Loucy (cell line): ENCODE measurements at regions not wholly inside any gene's neighbourhood (a gene's known extent, or its start where the extent isn't known, plus 50 kb on each side); places are given as distances from the start of the nearest gene placed in this dataset.

Experiments used
- H2AFZ ChIP-seq: fragments of 200-600 bp; sonication (generic); 2 replicates; pipeline ENCODE4 v1.6.0; 2016; ENCODE audit warnings: antibody characterized with exemption, mild to moderate bottlenecking, low read length, moderate library complexity
- H3F3A ChIP-seq: fragments of 200-600 bp; 2 replicates; pipeline ENCODE4 v1.6.0; 2016; ENCODE audit warnings: antibody characterized with exemption, low read depth, mild to moderate bottlenecking
- H3K27me3 ChIP-seq: fragments of 200-600 bp; sonication (generic); 2 replicates; pipeline ENCODE4 v1.6.1; 2014; ENCODE audit warnings: low read length, mild to moderate bottlenecking; ENCODE audit not compliant: insufficient read depth, poor library complexity, severe bottlenecking
- H3K36me3 ChIP-seq: fragments of 200-600 bp; sonication (generic); 2 replicates; pipeline ENCODE4 v1.6.1; 2016; ENCODE audit warnings: low read length; ENCODE audit not compliant: insufficient read depth
- H3K4me1 ChIP-seq: fragments of 200-600 bp; sonication (generic); 2 replicates; pipeline ENCODE4 v1.5.1; 2014; ENCODE audit warnings: low read length, mild to moderate bottlenecking; ENCODE audit not compliant: insufficient read depth, poor library complexity, severe bottlenecking
- H3K4me2 ChIP-seq: fragments of 200-600 bp; sonication (generic); 2 replicates; pipeline ENCODE4 v1.6.0; 2014; ENCODE audit warnings: antibody characterized with exemption, low read length, low read depth, mild to moderate bottlenecking; ENCODE audit not compliant: poor library complexity, severe bottlenecking
- H3K4me3 ChIP-seq: fragments of 200-600 bp; sonication (generic); 2 replicates; pipeline ENCODE4 v1.5.1; 2014; ENCODE audit warnings: low read length, mild to moderate bottlenecking, mixed read lengths; ENCODE audit not compliant: poor library complexity, severe bottlenecking
- H3K79me2 ChIP-seq: fragments of 200-600 bp; sonication (generic); 2 replicates; pipeline ENCODE4 v1.6.1; 2014; ENCODE audit warnings: low read length; ENCODE audit not compliant: insufficient read depth
- H3K9ac ChIP-seq: fragments of 200-600 bp; sonication (generic); 2 replicates; pipeline ENCODE4 v1.6.0; 2014; ENCODE audit warnings: mild to moderate bottlenecking, low read depth, low read length, moderate library complexity; ENCODE audit not compliant: poor library complexity, severe bottlenecking
- H3K9me2 ChIP-seq: fragments of 200-600 bp; sonication (generic); replicated peaks from 2 replicates; pipeline ENCODE4 v1.6.1; 2016; ENCODE audit warnings: low read depth, low read length, mixed read lengths
- H3K9me3 ChIP-seq: fragments of 200-600 bp; sonication (generic); 2 replicates; pipeline ENCODE4 v1.6.1; 2014; ENCODE audit warnings: mild to moderate bottlenecking, antibody characterized with exemption, low read length, low read depth; ENCODE audit not compliant: insufficient read depth
- H4K20me1 ChIP-seq: fragments of 200-600 bp; sonication (generic); 2 replicates; pipeline ENCODE4 v1.6.0; 2014; ENCODE audit warnings: antibody characterized with exemption, low read length, mild to moderate bottlenecking; ENCODE audit not compliant: insufficient read depth, poor library complexity, severe bottlenecking
- CTCF ChIP-seq: fragments of 200-600 bp; sonication (generic); conservative IDR thresholded peaks from 2 replicates; pipeline ENCODE4 v1.5.1; 2014; ENCODE audit warnings: mild to moderate bottlenecking, antibody characterized with exemption, low read length
- EZH2phosphoT487 ChIP-seq: fragments of 200-600 bp; IDR thresholded peaks from 2 replicates; pipeline ENCODE4 v1.6.1; 2018; ENCODE audit warnings: antibody characterized with exemption, mild to moderate bottlenecking, moderate library complexity, borderline replicate concordance

DNA sequence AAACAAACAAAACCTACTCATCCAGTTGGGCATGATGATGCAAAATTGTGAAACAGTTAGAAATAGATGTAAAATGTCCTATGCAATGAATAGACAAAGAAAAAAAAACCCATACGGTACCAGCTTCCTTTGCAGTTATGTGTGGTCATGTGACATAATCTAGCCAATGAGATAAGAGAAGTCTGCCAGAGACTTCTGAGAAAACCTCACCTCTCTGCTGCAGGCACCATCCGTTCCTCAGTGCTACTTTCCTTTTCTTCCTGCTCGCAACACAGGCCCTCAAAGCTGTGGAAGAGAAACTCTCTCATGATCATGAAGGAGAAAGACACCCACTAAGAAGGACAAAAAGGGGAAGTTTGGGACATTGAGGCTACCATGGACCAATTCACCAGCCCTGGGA, 76.8 kb upstream of the CARD11 start:
- Histone ChIP-seq H3K27me3 (no peaks in the 10 kb centered on the region), H3K9ac (no peak overlapping the region), H3K4me3 (no peak overlapping the region), H3F3A (no peaks in the 10 kb centered on the region), H4K20me1 (no peaks in the 10 kb centered on the region), H3K9me3 (no peaks in the 10 kb centered on the region), H3K4me1 (peaks cover 28% of the 10 kb centered on the region), H3K4me2 (no peak overlapping the region), H3K36me3 (no peaks in the 10 kb centered on the region), H2AFZ (no peak overlapping the region), H3K79me2 (no peaks in the 10 kb centered on the region), H3K9me2 (no peaks in the 10 kb centered on the region)
- TF ChIP-seq EZH2phosphoT487 (no peak), CTCF (no peak)

- H3K79me2 ChIP-seq: no peaks in the 10 kb centered on the region
- H3K9me2 ChIP-seq: no peaks in the 10 kb centered on the region
- no peaks in the 10 kb centered on the region for H3K36me3 ChIP-seq
- no peak overlapping the region for H3K9ac ChIP-seq
- TF ChIP-seq EZH2phosphoT487: no peak
- TF ChIP-seq CTCF: no peak
- H3K9me3 ChIP-seq: no peaks in the 10 kb centered on the region; the same call in 1 of the 2 replicates
- H3K27me3 ChIP-seq: no peaks in the 10 kb centered on the region
- no peak overlapping the region for H3K4me3 ChIP-seq
- no peak overlapping the region for H2AFZ ChIP-seq
- no peak overlapping the region for H3K4me2 ChIP-seq
- no peaks in the 10 kb centered on the region for H4K20me1 ChIP-seq
- no peaks in the 10 kb centered on the region for H3F3A ChIP-seq
- H3K4me1 ChIP-seq: peaks cover 4% of the 10 kb centered on the region
Observed at GRCh38 chr7:3128857-3129490, 85.3 kb upstream of the CARD11 start.

- no peaks in the 10 kb centered on the region for H4K20me1 ChIP-seq
- no peak overlapping the region for H3K9ac ChIP-seq
- H3K9me2 ChIP-seq: no peaks in the 10 kb centered on the region
- no peaks in the 10 kb centered on the region for H3K27me3 ChIP-seq
- no peaks in the 10 kb centered on the region for H3K36me3 ChIP-seq
- H3F3A ChIP-seq: no peaks in the 10 kb centered on the region
- H3K79me2 ChIP-seq: no peaks in the 10 kb centered on the region
- peaks cover 18% of the 10 kb centered on the region for H3K4me1 ChIP-seq
- H3K9me3 ChIP-seq: no peaks in the 10 kb centered on the region; the same call in 1 of the 2 replicates
- H2AFZ ChIP-seq: no peak overlapping the region
- no peak overlapping the region for H3K4me3 ChIP-seq
- TF ChIP-seq CTCF (no peak), EZH2phosphoT487 (no peak)
- peak overlapping the region; percentile 17 for H3K4me2 ChIP-seq
Observed at GRCh38 chr7:3133811-3134385, 90.2 kb upstream of the CARD11 start.
